GM12864 (cell line): ENCODE measurements at regions not wholly inside any gene's neighbourhood (a gene's known extent, or its start where the extent isn't known, plus 50 kb on each side); places are given as distances from the start of the nearest gene placed in this dataset.

Source experiments
- DNase-seq: peaks from one replicate; pipeline ENCODE4 v3.0.0-alpha.2; 2011; ENCODE audit warnings: low read depth
- H3K4me3 ChIP-seq: 2 replicates; pipeline ENCODE4 v1.5.1; 2011; ENCODE audit warnings: mild to moderate bottlenecking, low read depth, low read length, control low read depth
- CTCF ChIP-seq: IDR thresholded peaks from 2 replicates; pipeline ENCODE4 v1.5.1; 2011; ENCODE audit warnings: low read depth, mild to moderate bottlenecking, moderate library complexity, low read length, control low read depth, inconsistent platforms; ENCODE audit errors: missing control alignments

- DNase-seq: no peak
- no peak overlapping the region for H3K4me3 ChIP-seq
- no peak for TF ChIP-seq CTCF
Observed at GRCh38 chr15:79656151-79657000, 224.2 kb downstream of the MINAR1 start.

- TF ChIP-seq CTCF: no peak
- no peak for DNase-seq
- no peak overlapping the region for H3K4me3 ChIP-seq
Observed at GRCh38 chr15:79657722-79658121, 225.6 kb downstream of the MINAR1 start.

GRCh38 chr15:79659691-79660090 lies 227.6 kb downstream of the MINAR1 start:
- TF ChIP-seq CTCF: no peak
- H3K4me3 ChIP-seq: no peak overlapping the region
- DNase-seq: no peak

GRCh38 chr15:79661411-79661810 lies 229.3 kb downstream of the MINAR1 start:
- H3K4me3 ChIP-seq: no peak overlapping the region
- no peak for TF ChIP-seq CTCF
- no peak for DNase-seq

GRCh38 chr15:79673416-79674123 lies 223.2 kb downstream of the MTHFS start:
- TF ChIP-seq CTCF: no peak
- no peak overlapping the region for H3K4me3 ChIP-seq
- DNase-seq: peak; percentile 57

- no peak overlapping the region for H3K4me3 ChIP-seq
- no peak for TF ChIP-seq CTCF
- DNase-seq: no peak
Observed at GRCh38 chr15:79674124-79674465, 222.7 kb downstream of the MTHFS start.
